IMR-90 (cell line): ENCODE measurements at regions not wholly inside any gene's neighbourhood (a gene's known extent, or its start where the extent isn't known, plus 50 kb on each side); places are given as distances from the start of the nearest gene placed in this dataset.

Experiments used
- ATAC-seq: fragments of 200-7000 bp; cut with Tn5 transposase; 2 replicates; pipeline ENCODE4 v1.9.1; 2020; ENCODE audit warnings: low read depth, mild to moderate bottlenecking, moderate library complexity
- BruUV-seq: library from RNA; stranded (reverse); fragments of 400-500 nt; replicated peaks from 2 replicates; lab custom pipeline; 2021; lab: Mats Ljungman, UMichigan
- CTCF ChIA-PET: fragments of 300-600 bp; formaldehyde crosslinking; extraction: SDS; loops from one replicate; lab custom pipeline; 2021; ENCODE audit warnings: antibody characterized with exemption; lab: Yijun Ruan, JAX
- POLR2A ChIA-PET: fragments of 300-600 bp; sonication (Branson Sonifier 250); formaldehyde crosslinking; loops from one replicate; lab custom pipeline; 2022; ENCODE audit warnings: antibody characterized with exemption; ENCODE audit not compliant: unreplicated experiment; lab: Charles Lee
- DNase-seq: peaks from one replicate; pipeline ENCODE4 v3.0.0; 2013
- H2AFZ ChIP-seq: replicated peaks from 2 replicates; pipeline ENCODE3; 2013; ENCODE audit warnings: low read length, mild to moderate bottlenecking; ENCODE audit not compliant: poor library complexity
- H2AK5ac ChIP-seq: 2 replicates; pipeline ENCODE4 v1.6.1; 2013; ENCODE audit warnings: low read depth, low read length, inconsistent platforms
- H2AK9ac ChIP-seq: replicated peaks from 2 replicates; pipeline ENCODE3; 2013; ENCODE audit warnings: mild to moderate bottlenecking, low read depth, low read length, moderate library complexity; ENCODE audit not compliant: poor library complexity
- H2BK120ac ChIP-seq: 2 replicates; pipeline ENCODE4 v1.6.1; 2013; ENCODE audit warnings: low read depth, low read length, inconsistent platforms
- H2BK15ac ChIP-seq: 3 replicates; pipeline ENCODE4 v1.6.1; 2013; ENCODE audit warnings: low read depth, low read length, inconsistent platforms
- H2BK20ac ChIP-seq: 2 replicates; pipeline ENCODE4 v1.6.1; 2013; ENCODE audit warnings: low read depth, mild to moderate bottlenecking, inconsistent platforms, low read length, moderate library complexity
- H2BK5ac ChIP-seq: 2 replicates; pipeline ENCODE4 v1.6.1; 2013; ENCODE audit warnings: mild to moderate bottlenecking, low read depth, low read length, inconsistent platforms; ENCODE audit not compliant: poor library complexity, severe bottlenecking
- H3K14ac ChIP-seq: replicated peaks from 2 replicates; pipeline ENCODE4 v1.6.1; 2013; ENCODE audit warnings: low read depth, low read length, inconsistent platforms
- H3K18ac ChIP-seq: 2 replicates; pipeline ENCODE4 v1.6.1; 2013; ENCODE audit warnings: low read depth, low read length, control low read depth
- H3K23ac ChIP-seq: 2 replicates; pipeline ENCODE4 v1.6.1; 2013; ENCODE audit warnings: low read depth, low read length, inconsistent platforms
- H3K27ac ChIP-seq: 2 replicates; pipeline ENCODE4 v1.5.1; 2013; ENCODE audit warnings: mild to moderate bottlenecking, control low read depth, low read length; ENCODE audit not compliant: insufficient read depth
- H3K27me3 ChIP-seq: 2 replicates; pipeline ENCODE4 v1.6.1; 2013; ENCODE audit warnings: low read length; ENCODE audit not compliant: control insufficient read depth, insufficient read depth
- H3K36me3 ChIP-seq: 2 replicates; pipeline ENCODE4 v1.6.1; 2013; ENCODE audit warnings: low read length, mixed read lengths; ENCODE audit not compliant: control insufficient read depth, insufficient read depth
- H3K4ac ChIP-seq: 2 replicates; pipeline ENCODE4 v1.6.1; 2013; ENCODE audit warnings: low read depth, low read length, inconsistent platforms
- H3K4me1 ChIP-seq: 2 replicates; pipeline ENCODE4 v1.6.1; 2013; ENCODE audit warnings: low read length, mixed read lengths; ENCODE audit not compliant: control insufficient read depth, insufficient read depth
- H3K4me2 ChIP-seq: 2 replicates; pipeline ENCODE4 v1.6.1; 2013; ENCODE audit warnings: low read depth, mild to moderate bottlenecking, control low read depth, low read length, moderate library complexity
- H3K4me3 ChIP-seq: 2 replicates; pipeline ENCODE4 v1.5.1; 2013; ENCODE audit warnings: low read depth, mild to moderate bottlenecking, control low read depth, low read length, moderate library complexity; ENCODE audit not compliant: insufficient read depth
- H3K56ac ChIP-seq: 2 replicates; pipeline ENCODE4 v1.6.1; 2013; ENCODE audit warnings: low read length, inconsistent platforms; ENCODE audit not compliant: insufficient read depth; ENCODE audit errors: extremely low read depth
- H3K79me1 ChIP-seq, 2 experiments: 2 replicates each; pipeline ENCODE4 v1.6.1; 2013; ENCODE audit warnings: low read length in 2 of 2, inconsistent platforms in 1 of 2, low read depth in 1 of 2
- H3K9ac ChIP-seq: 2 replicates; pipeline ENCODE4 v1.6.1; 2013; ENCODE audit warnings: low read depth, low read length, control low read depth
- H3K9me1 ChIP-seq: 2 replicates; pipeline ENCODE4 v1.6.1; 2013; ENCODE audit warnings: low read length, inconsistent platforms; ENCODE audit not compliant: insufficient read depth
- H3K9me3 ChIP-seq: 2 replicates; pipeline ENCODE4 v1.6.1; 2013; ENCODE audit warnings: low read length; ENCODE audit not compliant: control insufficient read depth, insufficient read depth
- H4K20me1 ChIP-seq: 2 replicates; pipeline ENCODE4 v1.6.1; 2013; ENCODE audit warnings: low read length, inconsistent platforms; ENCODE audit not compliant: insufficient read depth
- H4K5ac ChIP-seq: 2 replicates; pipeline ENCODE4 v1.6.1; 2013; ENCODE audit warnings: mild to moderate bottlenecking, low read depth, low read length, control low read depth
- H4K8ac ChIP-seq, 2 experiments: 2 replicates each; pipeline ENCODE4 v1.6.1; 2013; ENCODE audit warnings: low read depth in 2 of 2, low read length in 2 of 2, control low read depth in 1 of 2, inconsistent platforms in 1 of 2
- H4K91ac ChIP-seq: 2 replicates; pipeline ENCODE4 v1.6.1; 2013; ENCODE audit warnings: low read depth, low read length, inconsistent platforms; ENCODE audit not compliant: insufficient read depth
- CEBPB ChIP-seq: IDR thresholded peaks from 2 replicates; pipeline ENCODE4 v1.6.1; 2012; ENCODE audit warnings: low read depth, low read length, improper control_type of control experiment
- CHD1 ChIP-seq: IDR thresholded peaks from 2 replicates; pipeline ENCODE4 v1.6.1; 2012; ENCODE audit warnings: low read depth, low read length, improper control_type of control experiment
- FOS ChIP-seq: fragments of 150-350 bp; IDR thresholded peaks from 2 replicates; pipeline ENCODE4 v1.6.1; 2016; ENCODE audit warnings: low read depth, low read length
- MAFK ChIP-seq: IDR thresholded peaks from 2 replicates; pipeline ENCODE4 v1.6.1; 2012; ENCODE audit warnings: low read depth, low read length, improper control_type of control experiment
- MAZ ChIP-seq: IDR thresholded peaks from 2 replicates; pipeline ENCODE4 v1.6.1; 2012; ENCODE audit warnings: low read depth, mild to moderate bottlenecking, low read length, improper control_type of control experiment, moderate library complexity, borderline replicate concordance
- MXI1 ChIP-seq: IDR thresholded peaks from 2 replicates; pipeline ENCODE4 v1.6.1; 2012; ENCODE audit warnings: low read depth, mild to moderate bottlenecking, low read length, moderate library complexity, borderline replicate concordance
- NFE2L2 ChIP-seq: fragments of 150-350 bp; IDR thresholded peaks from 2 replicates; pipeline ENCODE4 v1.6.1; 2016; ENCODE audit warnings: low read depth, mild to moderate bottlenecking, low read length
- POLR2A ChIP-seq: IDR thresholded peaks from 2 replicates; pipeline ENCODE4 v1.6.1; 2012; ENCODE audit warnings: mild to moderate bottlenecking, low read depth, low read length
- RFX5 ChIP-seq: IDR thresholded peaks from 2 replicates; pipeline ENCODE4 v1.8.0; 2012; ENCODE audit warnings: low read depth, mild to moderate bottlenecking, low read length, moderate library complexity
- USF2 ChIP-seq: fragments of 150-350 bp; IDR thresholded peaks from 2 replicates; pipeline ENCODE4 v1.6.1; 2017; ENCODE audit warnings: mild to moderate bottlenecking, antibody characterized with exemption, low read length, low read depth
- WGBS, 2 experiments: methylation state at CpG; one replicate each; pipeline versions ENCODE4 v1.1.5 to v1.1.7; 2013; ENCODE audit warnings: missing lambda C conversion rate in 2 of 2; ENCODE audit not compliant: insufficient read length in 1 of 2; ENCODE audit errors: extremely low coverage in 2 of 2; 5-methylcytosine and 5-hydroxymethylcytosine counted together
- dilution Hi-C: fragments of 300-500 bp; cut with HindIII; formaldehyde crosslinking; loops from one replicate; pipeline ENCODE4 v1.14.3; 2018; ENCODE audit warnings: low sequenced_read_pairs; ENCODE audit not compliant: unreplicated experiment
- in situ Hi-C: fragments of 300-500 bp; cut with MboI; formaldehyde crosslinking; loops from 3 replicates; pipeline ENCODE4 v1.14.3; 2019; ENCODE audit warnings: low sequenced_read_pairs, inconsistent platforms, mixed read lengths
- intact Hi-C: fragments of 100-400 bp; cut with micrococcal nuclease; formaldehyde crosslinking; loops from 2 replicates; pipeline ENCODE4 v1.10.0; 2022
- TF ChIP-seq, protein P1 (sequence below): conservative IDR thresholded peaks from 2 replicates; pipeline ENCODE4 v1.5.1; 2012; ENCODE audit warnings: mild to moderate bottlenecking, low read depth, low read length, improper control_type of control experiment

DNA sequence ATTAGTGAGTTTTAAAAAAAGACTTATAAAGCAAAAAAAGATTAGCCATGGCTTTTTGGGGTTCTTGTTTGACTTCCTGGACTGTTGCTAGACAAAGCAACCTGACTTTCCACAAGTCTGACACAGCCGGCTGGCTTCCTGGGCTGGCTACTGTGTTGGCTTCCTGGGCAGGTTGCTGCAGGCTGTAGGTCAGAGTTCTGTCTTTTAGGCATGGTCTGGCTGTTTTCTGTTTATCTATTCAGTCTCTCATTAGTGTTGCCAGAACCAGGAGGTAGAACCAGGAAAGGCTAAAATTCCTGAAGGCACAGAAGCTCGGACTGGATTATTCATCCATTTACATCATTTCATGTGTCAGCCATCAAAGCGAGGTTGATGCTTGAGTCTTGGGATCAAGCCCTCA is 88.6 kb upstream of the SLC35F3 start:
- TF ChIP-seq, protein P1, sequence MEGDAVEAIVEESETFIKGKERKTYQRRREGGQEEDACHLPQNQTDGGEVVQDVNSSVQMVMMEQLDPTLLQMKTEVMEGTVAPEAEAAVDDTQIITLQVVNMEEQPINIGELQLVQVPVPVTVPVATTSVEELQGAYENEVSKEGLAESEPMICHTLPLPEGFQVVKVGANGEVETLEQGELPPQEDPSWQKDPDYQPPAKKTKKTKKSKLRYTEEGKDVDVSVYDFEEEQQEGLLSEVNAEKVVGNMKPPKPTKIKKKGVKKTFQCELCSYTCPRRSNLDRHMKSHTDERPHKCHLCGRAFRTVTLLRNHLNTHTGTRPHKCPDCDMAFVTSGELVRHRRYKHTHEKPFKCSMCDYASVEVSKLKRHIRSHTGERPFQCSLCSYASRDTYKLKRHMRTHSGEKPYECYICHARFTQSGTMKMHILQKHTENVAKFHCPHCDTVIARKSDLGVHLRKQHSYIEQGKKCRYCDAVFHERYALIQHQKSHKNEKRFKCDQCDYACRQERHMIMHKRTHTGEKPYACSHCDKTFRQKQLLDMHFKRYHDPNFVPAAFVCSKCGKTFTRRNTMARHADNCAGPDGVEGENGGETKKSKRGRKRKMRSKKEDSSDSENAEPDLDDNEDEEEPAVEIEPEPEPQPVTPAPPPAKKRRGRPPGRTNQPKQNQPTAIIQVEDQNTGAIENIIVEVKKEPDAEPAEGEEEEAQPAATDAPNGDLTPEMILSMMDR = no peak
- no peak for TF ChIP-seq MAZ
- TF ChIP-seq CHD1 = no peak
- TF ChIP-seq RFX5 = no peak
- TF ChIP-seq MXI1 = no peak
- TF ChIP-seq CEBPB = no peak
- no peak for TF ChIP-seq FOS
- no peak for TF ChIP-seq POLR2A
- no peak for TF ChIP-seq USF2
- no peak for TF ChIP-seq NFE2L2
- no peak for TF ChIP-seq MAFK
- no peaks in the 10 kb centered on the region for H4K20me1 ChIP-seq
- no peak overlapping the region for H2AK5ac ChIP-seq
- no CpG with 5 or more reads among the region's 3 CpGs for WGBS, 2 experiments
- DNase-seq (no peak), ATAC-seq (no peak)
- no peaks in the 10 kb centered on the region for H3K36me3 ChIP-seq
- dilution Hi-C loops = no loop called here
- H3K4me3 ChIP-seq = no peak overlapping the region
- H3K79me1 ChIP-seq = no peaks in the 10 kb centered on the region
- H3K9me3 ChIP-seq = peaks cover 24% of the 10 kb centered on the region
- H2BK15ac ChIP-seq = no peak overlapping the region
- H4K8ac ChIP-seq = no peak overlapping the region
- ChIA-PET CTCF (no interaction called here), POLR2A (no interaction called here)
- no peak overlapping the region for H3K23ac ChIP-seq
- H3K27ac ChIP-seq = no peak overlapping the region
- H3K9ac ChIP-seq = no peak overlapping the region
- no peak overlapping the region for H2BK20ac ChIP-seq
- no peak overlapping the region for H3K4me2 ChIP-seq
- no peak overlapping the region for H3K56ac ChIP-seq
- no peaks in the 10 kb centered on the region for H3K9me1 ChIP-seq
- H3K4me1 ChIP-seq = no peaks in the 10 kb centered on the region
- no peak overlapping the region for H3K14ac ChIP-seq
- no peak overlapping the region for H3K4ac ChIP-seq
- intact Hi-C loops = no loop called here
- no peak overlapping the region for H2AFZ ChIP-seq
- no peak overlapping the region for H2AK9ac ChIP-seq
- H4K5ac ChIP-seq = no peak overlapping the region
- no peak overlapping the region for H4K91ac ChIP-seq
- in situ Hi-C loops = no loop called here
- no peaks in the 10 kb centered on the region for H3K27me3 ChIP-seq
- no peak overlapping the region for H2BK5ac ChIP-seq
- H3K18ac ChIP-seq = no peak overlapping the region
- BruUV-seq = no TSS peak
- no peak overlapping the region for H2BK120ac ChIP-seq
